HG03439 (cell line): ENCODE measurements at regions not wholly inside any gene's neighbourhood (a gene's known extent, or its start where the extent isn't known, plus 50 kb on each side); places are given as distances from the start of the nearest gene placed in this dataset.

Source experiments
- ATAC-seq: cut with Tn5 transposase; IDR thresholded peaks from one replicate; pipeline ENCODE4 v1.9.1; 2021; ENCODE audit warnings: mild to moderate bottlenecking, moderate library complexity; ENCODE audit not compliant: unreplicated experiment

GRCh38 chr6:54787825-54788224 is 58.7 kb upstream of the FAM83B start:
- ATAC-seq, result no peak
